GM12872 (cell line): ENCODE measurements at regions not wholly inside any gene's neighbourhood (a gene's known extent, or its start where the extent isn't known, plus 50 kb on each side); places are given as distances from the start of the nearest gene placed in this dataset.

Experiments
- CTCF ChIP-seq: IDR thresholded peaks from 3 replicates; pipeline ENCODE4 v1.5.1; 2011; ENCODE audit warnings: low read depth, mild to moderate bottlenecking, low read length, moderate library complexity; ENCODE audit not compliant: insufficient read depth

DNA sequence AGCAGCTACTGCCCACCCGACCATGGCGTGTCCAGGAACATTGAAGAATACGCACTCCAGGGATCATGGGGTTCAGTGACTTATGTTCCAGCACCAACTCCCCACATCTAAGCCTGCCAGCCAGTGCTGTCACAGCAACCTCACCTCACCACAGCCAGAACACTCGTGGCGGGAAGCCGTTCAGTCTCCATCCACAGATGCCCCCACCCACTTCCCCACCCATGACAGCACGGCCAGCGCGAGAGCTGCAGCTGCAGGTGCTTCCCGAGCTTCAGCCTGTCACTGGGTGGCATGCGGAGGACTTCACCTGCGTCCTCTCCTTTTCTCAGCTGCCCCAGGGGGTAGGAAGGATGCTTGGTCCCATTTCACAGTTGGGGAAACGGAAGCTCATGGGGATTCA, 50.3 kb downstream of the RBFOX3 start:
- TF ChIP-seq CTCF, result no peak

GRCh38 chr17:79559111-79559887, 51.6 kb downstream of the RBFOX3 start:
- no peak for TF ChIP-seq CTCF

DNA sequence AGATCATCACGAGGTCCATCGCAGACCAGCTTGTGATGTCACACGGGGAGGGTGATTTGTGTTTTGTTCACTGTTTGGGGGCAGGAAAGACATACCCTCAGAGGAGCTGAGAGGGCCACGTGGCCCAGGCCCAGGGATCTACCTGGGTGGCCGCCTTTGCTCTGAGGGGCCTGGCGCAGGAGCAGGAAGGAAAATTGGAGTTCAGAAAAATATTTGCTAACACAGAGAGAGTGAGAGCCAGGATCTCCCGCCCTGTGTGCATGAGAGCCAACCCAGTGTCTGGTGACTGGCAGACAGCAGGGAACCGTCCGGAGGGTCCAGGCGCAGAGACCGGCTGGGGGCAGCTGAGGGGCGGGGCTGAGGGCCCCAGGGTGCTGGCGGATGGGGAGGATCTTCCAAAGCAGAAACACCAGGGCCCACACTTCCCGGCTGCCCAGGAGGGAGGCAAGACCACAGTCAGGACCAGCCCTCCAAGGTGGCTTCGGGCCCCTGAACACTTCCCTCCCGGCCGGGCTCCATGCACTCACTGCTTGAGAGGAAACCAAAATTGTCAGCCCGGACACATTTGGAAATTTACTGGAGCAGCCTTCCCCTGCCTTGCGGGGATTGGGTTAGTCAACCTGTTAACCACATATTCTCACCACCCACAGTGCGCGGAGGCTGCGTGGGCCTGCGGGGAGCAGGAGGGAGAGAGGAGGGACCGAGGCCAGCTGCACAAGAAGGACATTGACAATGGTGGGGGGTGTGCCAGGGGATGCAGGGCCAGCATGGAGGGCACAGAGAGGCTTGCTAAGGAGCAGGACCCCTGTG, 52.6 kb downstream of the RBFOX3 start:
- no peak for TF ChIP-seq CTCF

- TF ChIP-seq CTCF, result no peak
Measured at GRCh38 chr17:79557276-79558090, 53.4 kb downstream of the RBFOX3 start.

- TF ChIP-seq CTCF, result no peak
Measured at GRCh38 chr17:79556271-79556670, 54.6 kb downstream of the RBFOX3 start.

GRCh38 chr17:79555543-79555942, 55.3 kb downstream of the RBFOX3 start:
- TF ChIP-seq CTCF, result no peak

GRCh38 chr17:79552824-79553223, 58.0 kb downstream of the RBFOX3 start:
- no peak for TF ChIP-seq CTCF
